ENCODE measurements at regions not wholly inside any gene's neighbourhood (a gene's known extent, or its start where the extent isn't known, plus 50 kb on each side); places are given as distances from the start of the nearest gene placed in this dataset.
A peak's percentile ranks its signal among the peaks of the same experiment; 100 is the strongest.
"Not testable (repeated sequence)": the region's sequence is repeated elsewhere in the genome, so short reads cannot be mapped to it uniquely, and the experiment has no call there.

DNA sequence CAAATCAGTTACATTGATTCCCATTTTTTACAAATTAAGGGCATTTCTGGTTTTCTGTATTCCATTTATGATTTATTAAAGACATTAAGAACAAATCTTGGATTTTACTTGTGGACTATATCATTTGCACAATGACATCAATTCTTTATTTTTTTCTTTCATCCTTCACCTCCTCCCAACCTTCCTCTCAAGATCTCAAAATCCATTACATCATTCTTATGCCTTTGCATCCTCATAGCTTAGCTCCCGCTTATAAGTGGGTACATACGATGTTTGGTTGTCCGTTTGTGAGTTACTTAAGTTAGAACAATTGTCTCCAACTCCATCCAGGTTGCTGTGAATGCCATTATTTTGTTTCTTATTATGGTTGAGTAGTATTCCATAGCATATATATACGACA, 752.8 kb downstream of the CD109 start:
- intact Hi-C loops (cut with DNase I): no loop called here
- DNase-seq: no peak

GRCh38 chr6:74447013-74447412, 751.0 kb downstream of the CD109 start:
- intact Hi-C loops (cut with DNase I): no loop called here
- no peak for DNase-seq

DNA sequence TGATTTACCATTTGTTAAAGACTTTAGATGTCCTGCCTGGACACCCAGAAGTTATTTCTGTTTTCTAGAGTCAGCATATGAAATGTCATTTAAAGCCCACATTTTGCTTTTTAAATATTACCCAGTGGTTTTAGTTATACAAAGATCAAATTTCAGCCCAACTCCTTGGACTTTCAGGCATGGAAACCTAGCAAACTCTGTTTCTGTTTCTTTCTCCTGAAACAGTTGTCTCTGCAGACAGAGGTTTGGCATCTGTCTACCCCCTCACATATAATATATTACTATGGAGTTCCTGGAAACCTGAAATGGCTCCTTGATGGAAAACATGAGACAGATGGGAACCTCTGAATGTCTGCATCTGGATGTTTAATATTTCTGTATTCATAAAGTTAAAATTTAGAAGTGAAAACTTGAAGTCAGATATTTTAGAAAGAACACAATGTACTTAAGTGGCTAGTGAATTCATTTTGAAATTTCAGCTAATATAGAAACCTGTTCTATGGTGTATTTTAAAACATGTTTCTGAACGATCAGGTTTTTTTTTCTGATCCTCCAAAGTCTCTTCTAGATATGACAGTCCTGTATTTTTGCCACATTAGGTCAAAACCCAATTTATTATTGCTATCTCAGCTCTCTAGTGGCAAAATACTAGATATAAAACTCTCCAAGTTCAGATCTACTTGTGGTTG, 743.3 kb downstream of the CD109 start:
- no peak for DNase-seq
- intact Hi-C loops (cut with DNase I): no loop called here

DNA sequence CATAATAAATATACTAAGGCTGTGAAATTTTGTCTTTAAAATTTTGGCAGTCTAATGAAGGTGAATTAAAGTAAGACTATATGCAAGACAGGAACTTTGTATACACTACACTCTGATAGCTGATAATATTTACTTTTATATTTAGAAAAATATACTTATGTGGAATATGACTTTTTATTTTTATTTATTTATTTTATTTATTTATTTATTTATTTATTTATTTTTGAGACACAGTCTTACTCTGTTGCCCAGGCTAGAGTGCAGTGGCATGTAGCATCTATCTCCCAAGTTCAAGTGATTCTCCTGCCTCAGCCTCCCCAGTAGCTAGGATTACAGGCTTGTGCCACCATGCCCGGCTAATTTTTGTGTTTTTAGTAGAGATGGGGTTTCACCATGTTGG, 742.4 kb downstream of the CD109 start:
- DNase-seq: not testable (repeated sequence)

DNA sequence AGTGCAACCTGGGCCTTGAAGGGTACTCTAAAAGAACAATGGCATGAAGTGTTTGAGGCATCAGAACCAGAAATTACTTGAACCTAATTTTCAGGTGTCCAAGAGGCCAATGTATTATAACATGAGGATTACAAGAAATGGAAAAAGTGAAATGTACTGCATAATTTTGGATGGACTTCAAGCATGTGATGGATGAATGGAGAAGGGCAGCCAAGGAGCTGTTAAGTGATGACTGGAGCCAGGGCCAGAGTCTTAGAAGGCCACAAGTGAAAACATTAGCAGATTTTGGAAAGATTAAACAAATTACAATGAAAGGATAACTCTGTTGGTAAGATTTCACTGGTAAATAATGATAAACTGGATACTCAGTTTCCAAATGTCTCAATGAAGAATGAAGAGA, 738.2 kb downstream of the CD109 start:
- DNase-seq: no peak
- intact Hi-C loops (cut with DNase I): no loop called here

More for the DNA sequence above, 742.4 kb downstream of the CD109 start:
- intact Hi-C loops (cut with DNase I): not testable (repeated sequence)

DNA sequence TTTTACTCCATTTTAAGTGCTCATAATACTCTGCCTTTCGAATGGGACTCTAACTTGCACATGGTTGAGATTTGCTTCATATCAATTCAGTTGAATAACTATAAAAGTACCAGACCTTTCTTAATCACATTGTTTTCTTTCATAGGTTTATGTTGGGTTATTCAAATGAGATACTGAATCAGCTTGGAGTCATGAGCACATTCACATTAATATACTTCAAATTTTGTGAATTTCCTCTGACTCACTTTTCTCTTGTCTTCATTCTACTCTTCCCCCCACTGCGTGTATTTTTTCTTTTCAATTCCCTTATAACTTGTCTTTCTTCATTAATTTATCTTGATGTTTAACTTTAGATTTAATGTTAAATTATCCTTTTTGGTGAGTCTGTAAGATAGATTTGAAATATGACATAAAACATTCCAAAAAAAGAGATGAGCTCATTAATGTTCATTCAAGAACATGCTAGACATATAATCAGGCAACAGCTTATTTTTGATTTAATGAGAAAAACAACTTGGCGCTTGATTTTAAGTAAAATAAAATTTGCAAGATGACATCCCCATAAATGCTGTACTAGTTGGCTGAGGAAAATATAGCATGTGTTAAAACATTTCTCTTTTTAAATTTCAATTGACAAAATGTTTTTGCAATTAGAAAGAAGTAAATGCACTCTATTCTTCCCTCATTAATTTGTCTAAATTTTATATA, 736.0 kb downstream of the CD109 start:
- intact Hi-C loops (cut with DNase I): no loop called here
- no peak for DNase-seq

- DNase-seq: peak in 1 of 10 donors; percentile 18
- intact Hi-C loops (cut with DNase I): no loop called here
Observed at GRCh38 chr6:74420221-74420620, 724.2 kb downstream of the CD109 start.

DNA sequence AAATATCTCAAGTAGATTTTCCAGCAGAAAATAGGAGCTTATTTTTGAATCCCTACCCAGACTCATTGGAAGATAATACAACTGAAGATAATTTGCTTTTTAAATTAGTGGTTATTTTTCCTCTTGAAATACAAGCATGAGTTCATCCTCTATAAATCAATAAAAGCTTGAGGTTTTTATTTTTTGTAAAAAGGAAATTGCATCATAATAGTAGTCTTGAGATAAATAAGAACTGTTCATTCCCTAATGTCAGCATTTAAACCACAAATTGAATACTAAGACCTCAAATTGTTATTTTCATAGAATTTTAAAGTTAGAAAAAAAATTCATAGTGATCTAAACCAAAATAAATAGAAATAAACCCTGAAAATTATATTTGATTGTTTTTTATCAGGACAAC, 719.1 kb downstream of the CD109 start:
- intact Hi-C loops (cut with DNase I): no loop called here
- DNase-seq: no peak

- peak in 1 of 10 donors; percentile 14 for DNase-seq
- intact Hi-C loops (cut with DNase I): no loop called here
Observed at GRCh38 chr6:74410630-74411029, 714.6 kb downstream of the CD109 start.

GRCh38 chr6:74409447-74409846, 713.4 kb downstream of the CD109 start:
- intact Hi-C loops (cut with DNase I): loop anchor here (5.0 kb wide), 1 partner anchor 798 kb away; the partner anchor contains the start of gene COL12A1
- DNase-seq: no peak

DNA sequence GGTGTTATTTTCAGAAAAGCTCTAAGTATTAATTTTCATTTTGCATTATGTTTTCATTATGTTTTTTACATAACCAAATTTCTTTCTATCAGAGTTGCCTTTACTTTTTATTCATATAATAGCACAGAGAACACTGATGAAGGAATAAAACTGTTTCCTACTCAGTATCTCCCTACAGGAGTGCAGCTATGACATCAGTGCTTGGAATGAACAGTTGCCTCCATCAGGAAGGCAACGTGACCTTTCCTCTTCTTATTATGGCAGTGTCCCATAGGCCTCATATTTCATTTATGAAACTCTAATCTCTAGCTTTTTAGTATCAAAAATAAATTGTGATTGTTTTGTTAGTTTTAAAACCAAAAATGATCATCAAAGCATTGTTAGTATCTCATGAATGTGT, 712.8 kb downstream of the CD109 start:
- intact Hi-C loops (cut with DNase I): loop anchor here (5.0 kb wide), 1 partner anchor 798 kb away; the partner anchor contains the start of gene COL12A1
- no peak for DNase-seq

DNA sequence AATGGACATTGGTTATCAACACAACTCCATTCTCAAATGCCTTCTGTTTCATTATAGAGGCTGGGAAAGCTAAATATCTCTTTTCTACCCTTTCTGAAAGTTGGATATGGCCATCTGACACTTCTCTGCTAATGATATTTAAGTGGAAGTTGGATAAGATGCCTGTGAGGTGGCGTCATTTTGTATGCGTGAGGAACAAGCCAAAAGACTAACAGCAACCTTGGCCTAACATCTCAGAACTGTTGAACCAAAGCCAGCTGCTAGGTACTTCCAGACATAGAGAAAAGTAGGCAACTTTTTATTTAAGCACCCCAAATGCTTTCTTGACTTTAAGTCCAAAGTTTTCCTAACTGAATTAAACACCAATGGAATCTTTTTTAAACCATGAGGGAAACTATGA, 708.4 kb downstream of the CD109 start:
- no peak for DNase-seq
- intact Hi-C loops (cut with DNase I): no loop called here

- intact Hi-C loops (cut with DNase I): no loop called here
- no peak for DNase-seq
Observed at GRCh38 chr6:74402781-74403180, 706.8 kb downstream of the CD109 start.

DNA sequence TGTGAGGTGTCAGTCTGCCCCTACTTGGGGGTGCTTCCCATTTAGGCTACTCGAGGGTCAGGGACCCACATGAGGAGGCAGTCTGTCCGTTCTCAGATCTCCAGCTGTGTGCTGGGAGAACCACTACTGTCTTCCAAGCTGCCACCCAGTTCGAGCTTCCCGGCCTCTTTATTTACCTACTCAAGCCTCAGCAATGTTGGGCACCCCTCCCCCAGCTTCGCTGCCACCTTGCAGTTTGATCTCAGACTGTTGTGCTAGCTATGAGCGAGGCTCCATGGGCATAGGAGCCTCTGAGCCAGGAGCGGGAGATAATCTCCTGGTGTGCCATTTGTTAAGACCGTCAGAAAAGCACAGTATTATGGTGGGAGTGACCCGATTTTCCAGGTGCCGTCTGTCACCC, 682.4 kb downstream of the CD109 start:
- intact Hi-C loops (cut with DNase I): not testable (repeated sequence)
- DNase-seq: peak in 1 of 10 donors; percentile 44

DNA sequence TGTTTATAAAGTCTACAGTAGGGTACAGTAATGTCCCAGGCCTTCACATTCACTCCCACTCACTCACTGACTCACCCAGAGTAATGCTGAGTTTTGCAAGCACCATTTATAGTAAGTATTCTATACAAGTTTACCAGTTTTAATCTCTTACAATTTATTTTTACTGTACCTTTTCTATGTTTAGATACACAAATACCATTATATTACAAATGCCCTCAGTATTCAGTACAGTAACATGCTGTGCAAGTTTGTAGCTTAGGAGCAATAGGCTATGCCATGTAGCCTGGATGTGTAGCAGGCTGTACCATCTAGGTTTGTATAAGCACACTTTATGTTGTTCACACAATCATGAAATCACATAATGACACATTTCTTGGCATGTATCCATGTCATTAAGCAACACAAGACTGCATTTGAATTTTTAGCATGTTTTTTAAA, 673.6 kb downstream of the CD109 start:
- DNase-seq: no peak
- intact Hi-C loops (cut with DNase I): no loop called here

- intact Hi-C loops (cut with DNase I): no loop called here
Observed at GRCh38 chr6:74368746-74369145, 672.7 kb downstream of the CD109 start.

DNA sequence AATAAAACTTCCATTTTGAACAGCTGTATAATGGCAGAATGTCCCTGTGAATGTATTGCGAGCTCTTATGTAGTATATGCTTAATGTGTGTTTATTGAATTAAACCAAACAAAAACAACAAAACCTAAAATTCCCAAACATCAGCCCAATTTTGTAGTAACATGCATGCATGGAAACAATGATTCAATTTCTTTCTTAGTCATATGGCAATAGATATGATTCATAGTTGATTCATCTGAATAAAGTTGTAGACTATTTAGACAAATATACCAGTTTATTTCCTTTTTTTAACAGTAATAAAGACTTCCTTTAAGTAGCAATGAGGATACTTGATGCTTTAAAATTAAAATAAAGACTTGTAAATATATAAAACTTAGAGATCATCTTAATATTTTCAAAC, 670.6 kb downstream of the CD109 start:
- intact Hi-C loops (cut with DNase I): no loop called here
- DNase-seq: no peak

More at GRCh38 chr6:74368746-74369145, 672.7 kb downstream of the CD109 start:
- DNase-seq: no peak

GRCh38 chr6:74362391-74362790, 666.4 kb downstream of the CD109 start:
- intact Hi-C loops (cut with DNase I): no loop called here
- no peak for DNase-seq

DNA sequence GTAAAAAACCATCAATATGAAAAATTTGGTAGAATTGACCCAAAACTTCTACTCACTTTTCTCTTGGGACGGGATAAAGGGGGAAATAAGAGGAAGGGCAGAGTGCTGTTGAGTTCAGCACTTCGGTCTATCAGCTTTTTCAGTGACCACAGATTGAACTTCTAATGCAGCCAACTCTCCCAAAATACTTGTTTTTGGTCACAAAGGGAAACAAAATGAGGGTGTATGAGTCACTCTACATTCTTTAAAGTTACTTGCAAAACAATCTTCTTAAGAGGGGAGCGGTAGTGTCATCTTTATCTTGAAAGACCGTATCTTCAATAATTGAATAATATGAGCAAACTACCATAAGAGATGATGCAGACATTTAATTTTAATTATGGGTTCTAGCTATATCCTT, 661.3 kb downstream of the CD109 start:
- intact Hi-C loops (cut with DNase I): no loop called here
- no peak for DNase-seq

GRCh38 chr6:74356391-74356790, 660.4 kb downstream of the CD109 start:
- no peak for DNase-seq
- intact Hi-C loops (cut with DNase I): no loop called here

GRCh38 chr6:74346936-74347535, 651.0 kb downstream of the CD109 start:
- DNase-seq: no peak
- intact Hi-C loops (cut with DNase I): no loop called here

- intact Hi-C loops (cut with DNase I): no loop called here
- no peak for DNase-seq
Observed at GRCh38 chr6:74343804-74344203, 647.8 kb downstream of the CD109 start.
